ENCODE measurements at regions not wholly inside any gene's neighbourhood (a gene's known extent, or its start where the extent isn't known, plus 50 kb on each side); places are given as distances from the start of the nearest gene placed in this dataset.

DNA sequence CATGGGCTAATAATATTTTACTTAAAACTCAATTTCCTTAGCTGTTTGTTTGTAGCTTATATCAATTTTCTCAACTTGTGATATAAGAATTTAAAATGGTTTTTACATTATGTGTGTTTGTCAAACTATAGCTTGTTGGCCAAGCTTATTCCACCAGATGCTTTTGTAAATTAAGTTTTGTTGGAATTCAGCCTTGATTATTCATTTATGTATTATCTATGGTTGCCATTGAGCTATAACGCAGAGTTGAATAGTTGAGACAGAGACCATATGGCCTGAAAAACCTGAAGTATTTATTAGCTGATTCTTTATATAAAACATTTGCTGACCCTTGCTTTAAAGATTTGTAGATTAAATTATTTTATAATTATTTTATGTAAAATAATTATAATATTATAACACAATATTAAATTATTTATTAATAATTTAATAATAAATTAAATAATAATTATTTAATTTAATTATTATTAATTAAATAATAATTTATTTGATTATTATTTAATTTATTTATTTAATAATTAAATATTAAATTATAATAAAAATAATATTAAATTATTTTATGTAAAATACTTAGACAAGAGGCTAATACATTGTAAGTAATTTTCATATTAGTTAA is 779.6 kb upstream of the NECTIN3 start:
- H3K4me2 ChIP-seq (ENCODE audit: control insufficient read depth, insufficient read depth) = no peak overlapping the region
- no peak for TF ChIP-seq ZSCAN29 (IDR thresholded peaks at IDR 0.05)
- TF ChIP-seq MTA2 (IDR thresholded peaks at IDR 0.05; ENCODE audit: low read depth) = no peak
- TF ChIP-seq PML (IDR thresholded peaks at IDR 0.05; ENCODE audit: low read length) = no peak
- TF ChIP-seq BRCA1 (IDR thresholded peaks at IDR 0.05; ENCODE audit: low read depth, low read length) = no peak
- TF ChIP-seq TCF7 (IDR thresholded peaks at IDR 0.05; ENCODE audit: borderline replicate concordance) = no peak
- no peak for TF ChIP-seq STAT3 (IDR thresholded peaks at IDR 0.05; ENCODE audit: low read depth, low read length)
- no peak for TF ChIP-seq POLR2AphosphoS2 (IDR thresholded peaks at IDR 0.05; ENCODE audit: low read depth, low read length)
- TF ChIP-seq RFX5 (IDR thresholded peaks at IDR 0.05; ENCODE audit: low read depth, low read length) = no peak
- TF ChIP-seq JUND (IDR thresholded peaks at IDR 0.05; ENCODE audit: low read depth, low read length) = no peak
- TF ChIP-seq HDAC2 (IDR thresholded peaks at IDR 0.05) = no peak
- TF ChIP-seq SREBF1 (IDR thresholded peaks at IDR 0.05; ENCODE audit: low read length) = no peak
- ChIA-PET CTCF (interaction anchor here (0.8 to 1.0 kb wide), 2 partner anchors 9 to 22 kb away, joined by 3 to 5 read pairs; no protein-coding TSS in a partner anchor), RAD21 (ENCODE audit: unreplicated experiment) (no interaction called here), POLR2A (no interaction called here), SMC1A (ENCODE audit: uncharacterized antibody, unreplicated experiment) (interaction anchor here (0.9 kb wide), 1 partner anchor 22 kb away, joined by 3 read pairs; no protein-coding TSS in a partner anchor)
- ATAC-seq (no peak), DNase-seq (ENCODE audit: low read depth, low spot score) (no peak), FAIRE-seq (no peak)
- H3K9ac ChIP-seq (ENCODE audit: control insufficient read depth, insufficient read depth, low read length) = no peak overlapping the region
- H4K20me1 ChIP-seq (ENCODE audit: control insufficient read depth, insufficient read depth) = no peaks in the 10 kb centered on the region
- H3K4me3 ChIP-seq = no peak overlapping the region
- intact Hi-C loops (cut with micrococcal nuclease; ENCODE audit: unreplicated experiment) = no loop called here
- H3K27me3 ChIP-seq (replicated peaks in 1 of 2; ENCODE audit: control insufficient read depth in 2 of 2, insufficient read depth in 2 of 2, low read length in 1 of 2) = no peaks in the 10 kb centered on the region
- WGBS (ENCODE audit: insufficient coverage, insufficient replicate concordance, low lambda C conversion rate, missing lambda C conversion rate) = 100% methylated on average over 1 of the region's 1 CpG
- H3K79me2 ChIP-seq (ENCODE audit: control insufficient read depth, insufficient read depth, low read length) = no peaks in the 10 kb centered on the region
- in situ Hi-C loops (cut with MboI) = no loop called here
- no peaks in the 10 kb centered on the region for H3K4me1 ChIP-seq (ENCODE audit: control insufficient read depth, insufficient read depth, low read length)
- H3K9me3 ChIP-seq (replicated peaks; ENCODE audit: control insufficient read depth, insufficient read depth, low read length) = no peaks in the 10 kb centered on the region
- H3K27ac ChIP-seq (ENCODE audit: control insufficient read depth, insufficient read depth) = no peak overlapping the region
- H3K36me3 ChIP-seq (ENCODE audit: control insufficient read depth in 2 of 2, insufficient read depth in 2 of 2, low read length in 1 of 2) = no peaks in the 10 kb centered on the region
- no peak overlapping the region for H2AFZ ChIP-seq (ENCODE audit: control insufficient read depth, low read depth, low read length)
- BruUV-seq (replicated peaks) = no TSS peak

DNA sequence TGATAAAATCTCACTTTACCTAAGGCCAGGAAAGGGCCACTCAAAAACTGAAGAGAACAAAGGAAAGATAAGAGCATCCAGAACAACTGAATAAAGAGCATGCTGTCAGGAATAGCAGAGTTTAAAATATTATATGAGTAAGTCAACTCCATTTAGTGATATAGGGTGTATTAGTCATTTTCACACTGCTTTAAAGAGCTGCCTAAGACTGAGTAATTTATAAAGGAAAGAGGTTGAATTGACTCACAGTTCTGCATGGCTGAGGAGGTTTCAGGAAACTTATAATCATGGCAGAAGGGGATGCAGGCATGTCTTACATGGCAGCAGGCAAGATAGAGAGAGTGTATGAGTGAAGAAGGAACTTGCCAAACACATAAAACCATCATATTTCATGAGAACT is 778.0 kb upstream of the NECTIN3 start:
- BruUV-seq (replicated peaks) = no TSS peak
- TF ChIP-seq CHD1 (IDR thresholded peaks at IDR 0.05; ENCODE audit: low read depth, low read length) (no peak), ZNF384 (IDR thresholded peaks at IDR 0.05; ENCODE audit: borderline replicate concordance, low read depth, low read length) (no peak), POLR2AphosphoS5 (IDR thresholded peaks at IDR 0.05; ENCODE audit: low read length) (no peak), STAT1 (conservative IDR thresholded peaks at IDR 0.05) (no peak)
- TF ChIP-seq, protein P1, sequence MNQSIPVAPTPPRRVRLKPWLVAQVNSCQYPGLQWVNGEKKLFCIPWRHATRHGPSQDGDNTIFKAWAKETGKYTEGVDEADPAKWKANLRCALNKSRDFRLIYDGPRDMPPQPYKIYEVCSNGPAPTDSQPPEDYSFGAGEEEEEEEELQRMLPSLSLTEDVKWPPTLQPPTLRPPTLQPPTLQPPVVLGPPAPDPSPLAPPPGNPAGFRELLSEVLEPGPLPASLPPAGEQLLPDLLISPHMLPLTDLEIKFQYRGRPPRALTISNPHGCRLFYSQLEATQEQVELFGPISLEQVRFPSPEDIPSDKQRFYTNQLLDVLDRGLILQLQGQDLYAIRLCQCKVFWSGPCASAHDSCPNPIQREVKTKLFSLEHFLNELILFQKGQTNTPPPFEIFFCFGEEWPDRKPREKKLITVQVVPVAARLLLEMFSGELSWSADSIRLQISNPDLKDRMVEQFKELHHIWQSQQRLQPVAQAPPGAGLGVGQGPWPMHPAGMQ (IDR thresholded peaks at IDR 0.05; ENCODE audit: borderline replicate concordance) = no peak
- TF ChIP-seq, protein P2, sequence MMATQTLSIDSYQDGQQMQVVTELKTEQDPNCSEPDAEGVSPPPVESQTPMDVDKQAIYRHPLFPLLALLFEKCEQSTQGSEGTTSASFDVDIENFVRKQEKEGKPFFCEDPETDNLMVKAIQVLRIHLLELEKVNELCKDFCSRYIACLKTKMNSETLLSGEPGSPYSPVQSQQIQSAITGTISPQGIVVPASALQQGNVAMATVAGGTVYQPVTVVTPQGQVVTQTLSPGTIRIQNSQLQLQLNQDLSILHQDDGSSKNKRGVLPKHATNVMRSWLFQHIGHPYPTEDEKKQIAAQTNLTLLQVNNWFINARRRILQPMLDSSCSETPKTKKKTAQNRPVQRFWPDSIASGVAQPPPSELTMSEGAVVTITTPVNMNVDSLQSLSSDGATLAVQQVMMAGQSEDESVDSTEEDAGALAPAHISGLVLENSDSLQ (IDR thresholded peaks at IDR 0.05) = no peak

More for the DNA sequence above, 778.0 kb upstream of the NECTIN3 start:
- in situ Hi-C loops (cut with MboI) (no loop called here), intact Hi-C loops (cut with micrococcal nuclease; ENCODE audit: unreplicated experiment) (no loop called here)
- Histone ChIP-seq H3K4me3 (no peak overlapping the region), H2AFZ (ENCODE audit: control insufficient read depth, low read depth, low read length) (no peak overlapping the region), H3K9ac (ENCODE audit: control insufficient read depth, insufficient read depth, low read length) (no peak overlapping the region), H3K4me2 (ENCODE audit: control insufficient read depth, insufficient read depth) (no peak overlapping the region), H3K79me2 (ENCODE audit: control insufficient read depth, insufficient read depth, low read length) (no peaks in the 10 kb centered on the region), H3K4me1 (ENCODE audit: control insufficient read depth, insufficient read depth, low read length) (no peaks in the 10 kb centered on the region), H4K20me1 (ENCODE audit: control insufficient read depth, insufficient read depth) (no peaks in the 10 kb centered on the region), H3K27me3 (replicated peaks in 1 of 2; ENCODE audit: control insufficient read depth in 2 of 2, insufficient read depth in 2 of 2, low read length in 1 of 2) (no peaks in the 10 kb centered on the region), H3K36me3 (ENCODE audit: control insufficient read depth in 2 of 2, insufficient read depth in 2 of 2, low read length in 1 of 2) (no peaks in the 10 kb centered on the region), H3K9me3 (replicated peaks; ENCODE audit: control insufficient read depth, insufficient read depth, low read length) (no peaks in the 10 kb centered on the region), H3K27ac (ENCODE audit: control insufficient read depth, insufficient read depth) (no peak overlapping the region)
- ChIA-PET POLR2A (interaction anchor here (0.5 kb wide), 1 partner anchor 36 kb away, joined by 5 read pairs; no protein-coding TSS in a partner anchor), RAD21 (ENCODE audit: unreplicated experiment) (no interaction called here), SMC1A (ENCODE audit: uncharacterized antibody, unreplicated experiment) (no interaction called here), CTCF (no interaction called here)
- DNase-seq (ENCODE audit: low read depth, low spot score) (no peak), FAIRE-seq (no peak), ATAC-seq (no peak)

All from GM12878 (cell line).